ENCODE measurements at regions not wholly inside any gene's neighbourhood (a gene's known extent, or its start where the extent isn't known, plus 50 kb on each side); places are given as distances from the start of the nearest gene placed in this dataset.

- TF ChIP-seq GATA2 (IDR thresholded peaks at IDR 0.05; ENCODE audit: insufficient read depth, insufficient read length, low read depth, low read length) (no peak), EZH2 (IDR thresholded peaks at IDR 0.05; ENCODE audit: borderline replicate concordance, low read depth, low read length, severe bottlenecking) (no peak), FOS (IDR thresholded peaks at IDR 0.05; ENCODE audit: borderline replicate concordance, insufficient read depth, low read length) (no peak), POLR2AphosphoS5 (IDR thresholded peaks at IDR 0.05; ENCODE audit: insufficient read depth, low read depth, low read length) (no peak), POLR2A (IDR thresholded peaks at IDR 0.05; ENCODE audit: low read depth, low read length) (no peak), JUN (IDR thresholded peaks at IDR 0.05; ENCODE audit: borderline replicate concordance, insufficient read depth, insufficient read length, low read depth) (no peak), MYC (IDR thresholded peaks at IDR 0.05; ENCODE audit: low read depth, low read length) (no peak), CTCF (IDR thresholded peaks at IDR 0.05; ENCODE audit: extremely low read depth in 1 of 2, insufficient read depth in 1 of 2, low read depth in 1 of 2, low read length in 2 of 2) (no peak), MAX (IDR thresholded peaks at IDR 0.05; ENCODE audit: insufficient read depth, insufficient read length) (no peak)
- no peak for FAIRE-seq
- Histone ChIP-seq H3K36me3 (ENCODE audit: control insufficient read depth in 2 of 2, extremely low read depth in 1 of 2, insufficient read depth in 2 of 2, low read length in 2 of 2) (no peaks in the 10 kb centered on the region), H3K79me2 (ENCODE audit: control insufficient read depth, insufficient read depth, low read length) (no peaks in the 10 kb centered on the region), H3K9me3 (replicated peaks; ENCODE audit: control insufficient read depth, insufficient read depth, low read length) (peaks cover 17% of the 10 kb centered on the region), H3K4me1 (ENCODE audit: control insufficient read depth, extremely low read depth, insufficient read depth, low read length) (no peaks in the 10 kb centered on the region), H3K4me2 (ENCODE audit: insufficient read depth, low read length) (no peak overlapping the region), H3K4me3 (replicated peaks in 1 of 3; ENCODE audit: insufficient read depth in 1 of 3, low read depth in 1 of 3, low read length in 3 of 3) (no peak overlapping the region), H3K27me3 (ENCODE audit: control insufficient read depth in 2 of 2, insufficient read depth in 2 of 2, low read length in 2 of 2) (no peaks in the 10 kb centered on the region), H3K9ac (replicated peaks; ENCODE audit: extremely low read depth, insufficient read depth, low read length) (no peak overlapping the region), H4K20me1 (replicated peaks; ENCODE audit: control insufficient read depth, extremely low read depth, insufficient read depth, low read length) (no peaks in the 10 kb centered on the region), H3K9me1 (replicated peaks; ENCODE audit: control insufficient read depth, extremely low read depth, insufficient read depth, low read length) (no peaks in the 10 kb centered on the region), H2AFZ (ENCODE audit: low read depth, low read length) (no peak overlapping the region), H3K27ac (ENCODE audit: insufficient read depth, low read depth, low read length) (no peak overlapping the region)
- intact Hi-C loops (cut with micrococcal nuclease) (no loop called here), dilution Hi-C loops (cut with MboI; ENCODE audit: extremely low pct_ligation_motif_present, low sequenced_read_pairs) (no loop called here)
- POLR2A ChIA-PET: no interaction called here
- BruUV-seq (replicated peaks): no TSS peak
- CTCF ChIA-PET: no interaction called here
- DNase-seq (ENCODE audit: low read depth, low spot score): no peak
Observed at GRCh38 chr10:131492211-131492857, 180.8 kb upstream of the TCERG1L start.
